Endodermal cell (in vitro differentiated cells): ENCODE measurements at regions not wholly inside any gene's neighbourhood (a gene's known extent, or its start where the extent isn't known, plus 50 kb on each side); places are given as distances from the start of the nearest gene placed in this dataset.

Experiments used
- DNase-seq: peaks from one replicate; pipeline ENCODE4 v3.0.0-alpha.2; 2017
- H3K27ac ChIP-seq: 2 replicates; pipeline ENCODE4 v1.5.1; 2013; ENCODE audit warnings: mild to moderate bottlenecking, low read depth, low read length, moderate library complexity
- H3K27me3 ChIP-seq: 2 replicates; pipeline ENCODE4 v1.6.1; 2013; ENCODE audit warnings: mild to moderate bottlenecking, low read length, moderate library complexity; ENCODE audit not compliant: insufficient read depth, control insufficient read depth, poor library complexity, severe bottlenecking
- H3K36me3 ChIP-seq: 2 replicates; pipeline ENCODE4 v1.7.0; 2013; ENCODE audit warnings: mild to moderate bottlenecking, low read length, moderate library complexity; ENCODE audit not compliant: control insufficient read depth, insufficient read depth
- H3K4me1 ChIP-seq: one replicate; pipeline ENCODE4 v1.7.0; 2013; ENCODE audit warnings: low read length; ENCODE audit not compliant: control insufficient read depth, insufficient read depth
- H3K4me3 ChIP-seq: 2 replicates; pipeline ENCODE4 v1.5.1; 2013; ENCODE audit warnings: mild to moderate bottlenecking, low read length, moderate library complexity
- H3K9ac ChIP-seq: 2 replicates; pipeline ENCODE4 v1.6.1; 2013; ENCODE audit warnings: mild to moderate bottlenecking, low read length, moderate library complexity; ENCODE audit not compliant: poor library complexity, severe bottlenecking; ENCODE audit errors: extremely low read depth
- H3K9me3 ChIP-seq: 2 replicates; pipeline ENCODE4 v1.6.1; 2013; ENCODE audit warnings: mild to moderate bottlenecking, low read length, moderate library complexity; ENCODE audit not compliant: control insufficient read depth
- H3K27ac Mint-ChIP-seq: 2 replicates; pipeline ENCODE4 v1.8.0; 2020; ENCODE audit warnings: mixed read lengths
- H3K27me3 Mint-ChIP-seq: 2 replicates; pipeline ENCODE4 v1.8.0; 2021; ENCODE audit warnings: mild to moderate bottlenecking, mixed read lengths; ENCODE audit not compliant: insufficient read depth
- H3K36me3 Mint-ChIP-seq: 2 replicates; pipeline ENCODE4 v1.8.0; 2020; ENCODE audit warnings: low read depth, mixed read lengths
- H3K4me1 Mint-ChIP-seq: 2 replicates; pipeline ENCODE4 v1.8.0; 2020; ENCODE audit warnings: mixed read lengths
- H3K4me3 Mint-ChIP-seq: 2 replicates; pipeline ENCODE4 v1.8.0; 2020; ENCODE audit warnings: mild to moderate bottlenecking, moderate library complexity, mixed read lengths
- H3K9me3 Mint-ChIP-seq: 2 replicates; pipeline ENCODE4 v1.8.0; 2020; ENCODE audit warnings: mild to moderate bottlenecking, mixed read lengths
- CTCF ChIP-seq: fragments of 200-600 bp; sonication (generic); conservative IDR thresholded peaks from 2 replicates; pipeline ENCODE4 v1.5.0; 2021; ENCODE audit warnings: antibody characterized with exemption, mild to moderate bottlenecking
- WGBS, 2 experiments: methylation state at CpG; one replicate each; pipeline versions ENCODE4 v1.1.5 to v1.1.7; 2013; ENCODE audit warnings: missing lambda C conversion rate in 2 of 2, mixed read lengths in 1 of 2; ENCODE audit not compliant: insufficient coverage in 1 of 2, insufficient read length in 1 of 2; 5-methylcytosine and 5-hydroxymethylcytosine counted together

GRCh38 chr13:31965361-31966066 lies 66.1 kb upstream of the FRY start:
- DNase-seq = no peak
- Mint-ChIP-seq H3K27me3 (no peaks in the 10 kb centered on the region), H3K27ac (no peak overlapping the region), H3K4me3 (no peak overlapping the region), H3K4me1 (peaks cover 7% of the 10 kb centered on the region), H3K36me3 (peaks cover 9% of the 10 kb centered on the region), H3K9me3 (peaks cover 20% of the 10 kb centered on the region)
- H3K36me3 ChIP-seq = no peaks in the 10 kb centered on the region
- no peak overlapping the region for H3K9ac ChIP-seq
- no peak overlapping the region for H3K27ac ChIP-seq
- H3K9me3 ChIP-seq = peaks cover 10% of the 10 kb centered on the region
- 85 to 95% methylated on average over 3 of the region's 3 CpGs for WGBS, 2 experiments
- no peak overlapping the region for H3K4me3 ChIP-seq
- no peaks in the 10 kb centered on the region for H3K27me3 ChIP-seq
- no peak for TF ChIP-seq CTCF
- peaks cover 2% of the 10 kb centered on the region for H3K4me1 ChIP-seq

DNA sequence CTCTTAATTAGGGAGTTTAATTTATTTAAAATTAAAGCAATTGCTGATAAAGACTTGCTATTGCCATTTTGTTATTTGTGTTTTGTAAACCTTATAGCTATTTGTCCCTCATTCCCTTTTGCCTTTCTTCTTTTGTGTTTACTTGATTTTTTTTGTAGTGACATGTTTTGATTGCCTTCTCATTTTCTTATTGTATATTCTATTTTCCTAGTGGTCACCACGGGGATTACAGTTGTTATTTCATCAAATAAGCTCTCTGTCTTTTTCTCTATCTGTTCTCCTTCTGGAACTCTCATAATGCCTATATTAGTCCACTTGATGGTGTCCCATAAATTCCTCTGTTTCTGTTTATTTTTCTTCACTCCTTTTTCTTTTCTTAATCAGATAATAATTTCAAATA lies 64.4 kb upstream of the FRY start:
- H3K9me3 ChIP-seq = peaks cover 21% of the 10 kb centered on the region
- Mint-ChIP-seq H3K27me3 (no peaks in the 10 kb centered on the region), H3K4me1 (peaks cover 7% of the 10 kb centered on the region), H3K27ac (no peak overlapping the region), H3K36me3 (peaks cover 15% of the 10 kb centered on the region), H3K4me3 (no peak overlapping the region), H3K9me3 (peaks cover 28% of the 10 kb centered on the region)
- 71 to 84% methylated on average over 1 of the region's 1 CpG for WGBS, 2 experiments
- H3K4me1 ChIP-seq = peaks cover 2% of the 10 kb centered on the region
- no peak for DNase-seq
- H3K4me3 ChIP-seq = no peak overlapping the region
- H3K36me3 ChIP-seq = no peaks in the 10 kb centered on the region
- TF ChIP-seq CTCF = peak; percentile 69
- no peak overlapping the region for H3K9ac ChIP-seq
- no peaks in the 10 kb centered on the region for H3K27me3 ChIP-seq
- no peak overlapping the region for H3K27ac ChIP-seq

DNA sequence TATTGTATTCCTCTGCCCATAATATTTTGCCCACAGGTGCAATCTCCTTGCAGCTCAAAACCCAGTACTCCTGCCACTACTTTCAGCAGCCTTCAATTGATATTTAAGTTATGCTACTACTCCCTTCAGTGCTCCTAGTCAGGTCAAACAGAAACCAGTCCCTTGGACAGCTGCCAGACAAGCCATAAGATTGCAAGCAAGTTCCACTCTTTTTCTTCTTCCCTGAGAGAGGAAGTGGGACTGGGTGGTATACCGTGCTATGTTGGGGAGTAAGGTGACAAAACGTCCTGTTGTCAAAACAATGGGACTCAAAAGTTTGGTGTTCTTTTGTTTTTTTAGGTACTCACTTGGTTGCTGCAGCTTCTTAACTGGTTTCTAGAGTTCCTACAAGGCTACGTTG lies 63.1 kb upstream of the FRY start:
- Histone ChIP-seq H3K27ac (no peak overlapping the region), H3K4me3 (no peak overlapping the region), H3K36me3 (no peaks in the 10 kb centered on the region), H3K27me3 (no peaks in the 10 kb centered on the region), H3K9ac (no peak overlapping the region), H3K4me1 (peaks cover 2% of the 10 kb centered on the region), H3K9me3 (peaks cover 21% of the 10 kb centered on the region)
- Mint-ChIP-seq H3K4me1 (peaks cover 7% of the 10 kb centered on the region), H3K4me3 (no peak overlapping the region), H3K36me3 (peaks cover 15% of the 10 kb centered on the region), H3K27ac (no peak overlapping the region), H3K27me3 (no peaks in the 10 kb centered on the region), H3K9me3 (peaks cover 28% of the 10 kb centered on the region)
- DNase-seq = no peak
- TF ChIP-seq CTCF = no peak
- 83 to 95% methylated on average over 1 to 3 of the region's 3 CpGs for WGBS, 2 experiments
